BJ (cell line): ENCODE measurements at regions not wholly inside any gene's neighbourhood (a gene's known extent, or its start where the extent isn't known, plus 50 kb on each side); places are given as distances from the start of the nearest gene placed in this dataset.

Experiments used
- CTCF ChIA-PET: fragments of 350-600 bp; formaldehyde crosslinking; extraction: SDS; loops from one replicate; lab custom pipeline; 2021; ENCODE audit warnings: antibody characterized with exemption, inconsistent platforms; lab: Yijun Ruan, JAX
- POLR2A ChIA-PET: fragments of 300-600 bp; sonication (Branson Sonifier 250); formaldehyde crosslinking; extraction: SDS; loops from one replicate; lab custom pipeline; 2021; ENCODE audit warnings: antibody characterized with exemption; lab: Charles Lee
- DNase-seq: peaks from one replicate; pipeline ENCODE4 v3.0.0-alpha.2; 2011; ENCODE audit warnings: low read depth
- H3K27me3 ChIP-seq: 2 replicates; pipeline ENCODE4 v1.6.0; 2011; ENCODE audit warnings: low read length; ENCODE audit not compliant: control insufficient read depth, insufficient read depth
- H3K36me3 ChIP-seq: 2 replicates; pipeline ENCODE4 v1.5.1; 2011; ENCODE audit warnings: low read length; ENCODE audit not compliant: control insufficient read depth, insufficient read depth
- H3K4me3 ChIP-seq: 2 replicates; pipeline ENCODE4 v1.5.1; 2011; ENCODE audit warnings: low read depth, mild to moderate bottlenecking, control low read depth, low read length
- CTCF ChIP-seq: IDR thresholded peaks from 2 replicates; pipeline ENCODE4 v1.5.1; 2011; ENCODE audit warnings: low read depth, mild to moderate bottlenecking, control low read depth, inconsistent platforms, low read length, moderate library complexity; ENCODE audit not compliant: insufficient read depth

GRCh38 chr18:40058811-40059570 is 1896.0 kb upstream of the PIK3C3 start:
- ChIA-PET POLR2A (no interaction called here), CTCF (no interaction called here)
- DNase-seq: no peak
- Histone ChIP-seq H3K27me3 (no peaks in the 10 kb centered on the region; the same call in 1 of the 2 replicates), H3K36me3 (no peaks in the 10 kb centered on the region), H3K4me3 (no peak overlapping the region)
- no peak for TF ChIP-seq CTCF

DNA sequence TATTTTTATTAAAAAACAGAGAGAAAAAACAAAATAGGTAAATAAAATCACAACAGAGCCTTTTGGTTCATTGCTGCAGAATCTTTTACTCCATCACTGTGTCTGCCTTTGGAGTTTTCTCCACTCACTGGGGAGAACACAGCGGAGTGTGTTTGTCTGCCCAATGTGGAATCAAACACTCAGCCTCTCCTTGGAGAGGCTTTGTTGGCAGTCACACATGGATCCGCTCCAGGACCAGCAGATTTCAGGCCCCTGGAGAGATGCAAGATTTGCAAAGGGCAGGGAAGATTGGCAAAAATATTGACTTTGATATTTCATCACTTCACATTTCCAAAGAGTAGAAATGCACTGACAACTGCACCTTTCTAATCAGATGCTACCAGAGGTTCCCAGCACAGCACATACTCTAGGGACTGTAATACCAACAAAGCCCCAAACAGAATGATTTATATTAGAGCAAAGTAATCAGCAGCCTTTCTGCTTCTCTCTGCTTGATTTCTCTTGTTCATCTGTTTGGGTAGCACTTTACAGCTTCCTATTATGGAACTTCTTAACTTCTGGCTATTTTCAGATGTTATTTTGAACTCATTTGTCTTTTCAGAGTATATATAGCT is 1898.8 kb upstream of the PIK3C3 start:
- H3K36me3 ChIP-seq: no peaks in the 10 kb centered on the region
- no peak for TF ChIP-seq CTCF
- no peak overlapping the region for H3K4me3 ChIP-seq
- CTCF ChIA-PET: no interaction called here
- no peak for DNase-seq
- POLR2A ChIA-PET: no interaction called here
- H3K27me3 ChIP-seq: no peaks in the 10 kb centered on the region; the same call in 1 of the 2 replicates

GRCh38 chr18:40055262-40055661 is 1899.8 kb upstream of the PIK3C3 start:
- H3K4me3 ChIP-seq: no peak overlapping the region
- TF ChIP-seq CTCF: no peak
- no peaks in the 10 kb centered on the region for H3K36me3 ChIP-seq
- CTCF ChIA-PET: no interaction called here
- H3K27me3 ChIP-seq: no peaks in the 10 kb centered on the region; the same call in 1 of the 2 replicates
- no peak for DNase-seq
- POLR2A ChIA-PET: no interaction called here

DNA sequence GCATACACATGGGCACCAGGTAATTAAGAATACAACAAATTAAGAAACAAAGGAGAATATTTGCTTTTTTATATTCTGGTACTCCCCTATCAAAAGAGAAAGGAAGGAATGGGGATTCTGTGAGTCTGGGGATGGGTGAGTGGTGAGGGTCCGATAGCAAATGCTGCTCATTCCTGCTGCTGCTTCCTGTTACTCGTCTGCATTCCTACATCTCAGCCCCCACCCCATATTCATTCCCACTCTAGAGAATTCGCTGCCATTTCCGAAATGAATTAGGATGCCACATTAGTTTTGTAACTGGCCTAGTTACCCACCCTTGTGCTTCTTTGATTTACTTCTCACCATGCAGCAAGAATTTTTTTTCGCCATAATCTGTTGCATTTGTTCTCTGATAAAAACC is 1905.3 kb upstream of the PIK3C3 start:
- DNase-seq: no peak
- CTCF ChIA-PET: no interaction called here
- no peak for TF ChIP-seq CTCF
- POLR2A ChIA-PET: no interaction called here
- Histone ChIP-seq H3K27me3 (no peaks in the 10 kb centered on the region), H3K36me3 (no peaks in the 10 kb centered on the region), H3K4me3 (no peak overlapping the region)

GRCh38 chr18:40048886-40049650 is 1906.0 kb upstream of the PIK3C3 start:
- CTCF ChIA-PET: no interaction called here
- no peaks in the 10 kb centered on the region for H3K27me3 ChIP-seq
- H3K36me3 ChIP-seq: no peaks in the 10 kb centered on the region
- TF ChIP-seq CTCF: no peak
- POLR2A ChIA-PET: no interaction called here
- no peak for DNase-seq
- H3K4me3 ChIP-seq: no peak overlapping the region
